Fibroblast of mammary gland (primary cell): ENCODE measurements at regions not wholly inside any gene's neighbourhood (a gene's known extent, or its start where the extent isn't known, plus 50 kb on each side); places are given as distances from the start of the nearest gene placed in this dataset.

Experiments
- DNase-seq: peaks from one replicate; pipeline ENCODE4 v3.0.0-alpha.2; 2010; ENCODE audit warnings: low read depth
- H3K4me3 ChIP-seq: 2 replicates; pipeline ENCODE4 v1.5.1; 2011; ENCODE audit warnings: low read depth, mild to moderate bottlenecking, low read length, moderate library complexity; ENCODE audit not compliant: control insufficient read depth
- CTCF ChIP-seq: conservative IDR thresholded peaks from 2 replicates; pipeline ENCODE4 v1.5.1; 2011; ENCODE audit warnings: low read depth, low read length, inconsistent platforms; ENCODE audit not compliant: control insufficient read depth, insufficient read depth

GRCh38 chr16:79517156-79517555, 83.4 kb downstream of the MAF start:
- TF ChIP-seq CTCF: no peak
- DNase-seq: no peak
- no peak overlapping the region for H3K4me3 ChIP-seq

GRCh38 chr16:79510879-79511278, 89.7 kb downstream of the MAF start:
- no peak for TF ChIP-seq CTCF
- DNase-seq: no peak
- H3K4me3 ChIP-seq: no peak overlapping the region

GRCh38 chr16:79509906-79510305, 90.6 kb downstream of the MAF start:
- H3K4me3 ChIP-seq: no peak overlapping the region
- no peak for DNase-seq
- TF ChIP-seq CTCF: no peak

- DNase-seq: no peak
- no peak for TF ChIP-seq CTCF
- H3K4me3 ChIP-seq: no peak overlapping the region
Measured at GRCh38 chr16:79509211-79509631, 91.3 kb downstream of the MAF start.

- TF ChIP-seq CTCF: no peak
- no peak for DNase-seq
- no peak overlapping the region for H3K4me3 ChIP-seq
Measured at GRCh38 chr16:79508294-79508693, 92.2 kb downstream of the MAF start.

- no peak for TF ChIP-seq CTCF
- H3K4me3 ChIP-seq: no peak overlapping the region
- DNase-seq: no peak
Measured at GRCh38 chr16:79505344-79505743, 95.2 kb downstream of the MAF start.

GRCh38 chr16:79503511-79503910, 97.0 kb downstream of the MAF start:
- no peak for TF ChIP-seq CTCF
- no peak overlapping the region for H3K4me3 ChIP-seq
- DNase-seq: no peak
